Activated CD4-positive, CD25-positive, alpha-beta regulatory T cell treated with anti-CD3 and anti-CD28 coated beads, Interleukin-2, amount 50 U/mL, for 16 hours (primary cell): ENCODE measurements at regions not wholly inside any gene's neighbourhood (a gene's known extent, or its start where the extent isn't known, plus 50 kb on each side); places are given as distances from the start of the nearest gene placed in this dataset.
"Not testable (repeated sequence)": the region's sequence is repeated elsewhere in the genome, so short reads cannot be mapped to it uniquely, and the experiment has no call there.

Source experiments
- DNase-seq: peaks from one replicate; pipeline ENCODE4 v3.0.0-alpha.2; 2020; ENCODE audit warnings: low read depth, low spot score

- no peak for DNase-seq
These were observed 396.1 kb upstream of the ATP11B start for GRCh38 chr3:182397164-182397563.

DNA sequence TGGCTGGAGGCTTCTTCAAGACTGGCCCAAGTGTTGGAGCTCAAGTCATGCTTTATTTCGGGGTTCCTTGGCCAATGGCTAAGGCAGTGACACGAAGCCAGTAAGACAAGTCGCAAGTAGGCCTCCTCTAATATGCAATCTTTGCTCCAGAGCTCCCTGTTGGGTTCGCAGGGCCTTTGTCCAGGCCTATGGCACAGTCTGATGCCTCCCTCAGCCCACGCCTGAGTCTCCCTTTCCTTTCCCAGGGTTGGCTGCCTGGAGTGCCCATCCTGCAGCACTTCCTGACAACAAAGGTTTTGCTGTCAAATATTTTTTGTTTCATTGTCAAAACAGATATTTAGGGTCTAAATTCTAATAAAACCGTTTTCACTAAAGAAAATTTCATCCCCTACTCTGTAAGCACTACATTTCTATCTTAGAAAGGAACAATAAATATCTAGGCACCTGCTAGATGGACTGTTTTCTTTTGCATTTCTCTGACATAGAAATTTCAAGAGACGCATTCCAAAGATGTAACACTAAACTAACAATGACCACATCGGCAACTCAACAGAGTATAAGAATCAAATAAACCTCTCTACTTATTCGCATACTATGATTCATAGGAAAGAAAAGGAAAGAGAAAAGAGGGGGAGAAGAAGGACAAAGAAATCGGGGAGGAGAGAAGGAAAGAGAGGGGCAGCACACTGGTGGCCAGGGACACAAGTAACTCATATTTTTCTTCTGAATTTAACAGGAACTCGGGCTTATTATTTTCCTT is 393.1 kb upstream of the ATP11B start:
- no peak for DNase-seq

GRCh38 chr3:182400838-182401237 is 392.5 kb upstream of the ATP11B start:
- no peak for DNase-seq

- no peak for DNase-seq
These were observed 389.3 kb upstream of the ATP11B start for GRCh38 chr3:182404031-182404430.

DNA sequence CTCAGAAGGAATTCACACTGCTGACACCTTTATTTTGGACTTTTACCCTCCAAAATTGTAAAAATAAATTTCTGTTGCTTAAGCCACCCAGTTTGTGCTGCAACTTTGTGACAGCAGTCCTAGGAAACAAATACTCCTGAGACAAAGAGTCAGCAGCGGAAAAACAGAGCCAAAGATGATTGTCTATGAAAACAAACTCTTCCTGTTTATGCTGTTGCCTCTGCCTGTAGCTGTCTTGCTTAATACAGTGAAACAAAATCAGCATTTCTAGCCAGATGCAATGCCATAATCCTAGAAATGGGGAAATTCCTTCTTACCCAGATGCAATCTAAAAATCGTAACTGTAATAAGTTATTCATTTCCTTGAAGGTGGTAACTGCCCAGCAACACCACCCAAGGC is 387.5 kb upstream of the ATP11B start:
- DNase-seq, result no peak

DNA sequence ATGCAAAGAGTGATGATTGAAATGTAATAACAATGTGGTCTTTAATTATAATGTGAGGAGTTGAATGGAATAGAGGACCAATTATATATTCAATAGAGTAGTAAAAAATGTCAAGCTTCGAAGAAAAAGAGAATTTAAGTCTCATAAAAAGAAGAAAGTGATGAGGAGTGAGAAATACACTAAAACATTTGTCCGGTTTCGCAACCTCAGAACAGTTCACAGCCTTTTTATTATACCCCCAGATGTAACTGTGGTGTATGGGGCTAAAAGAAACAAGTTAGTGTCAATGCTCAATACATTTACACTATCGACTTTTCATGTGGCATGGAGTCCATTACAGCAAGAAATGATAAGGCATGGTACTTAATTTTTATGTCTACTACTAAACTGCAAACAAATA is 386.5 kb upstream of the ATP11B start:
- DNase-seq, result no peak

- no peak for DNase-seq
These were observed 383.3 kb upstream of the ATP11B start for GRCh38 chr3:182410051-182410450.

DNA sequence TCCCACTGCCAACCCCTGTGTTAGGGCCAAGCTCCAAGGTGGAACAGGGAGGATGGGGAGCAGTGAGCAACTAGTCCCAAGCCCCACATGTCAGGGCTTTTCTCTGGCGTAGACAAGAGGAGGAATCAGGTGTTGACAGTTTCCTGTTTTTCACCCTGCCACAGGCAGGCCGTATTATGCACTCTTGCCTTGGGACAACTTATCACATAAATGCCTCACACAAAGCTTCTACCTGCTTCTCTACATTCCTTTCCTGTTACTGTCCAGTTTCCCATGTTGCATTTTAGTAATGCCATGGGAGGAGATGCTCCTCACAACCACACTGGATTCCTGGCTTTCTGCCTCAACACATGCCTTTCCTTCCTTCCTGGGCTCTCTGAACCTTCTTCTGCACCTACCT is 381.2 kb upstream of the ATP11B start:
- DNase-seq, result no peak

- DNase-seq, result no peak
These were observed 380.2 kb upstream of the ATP11B start for GRCh38 chr3:182413061-182413460.

DNA sequence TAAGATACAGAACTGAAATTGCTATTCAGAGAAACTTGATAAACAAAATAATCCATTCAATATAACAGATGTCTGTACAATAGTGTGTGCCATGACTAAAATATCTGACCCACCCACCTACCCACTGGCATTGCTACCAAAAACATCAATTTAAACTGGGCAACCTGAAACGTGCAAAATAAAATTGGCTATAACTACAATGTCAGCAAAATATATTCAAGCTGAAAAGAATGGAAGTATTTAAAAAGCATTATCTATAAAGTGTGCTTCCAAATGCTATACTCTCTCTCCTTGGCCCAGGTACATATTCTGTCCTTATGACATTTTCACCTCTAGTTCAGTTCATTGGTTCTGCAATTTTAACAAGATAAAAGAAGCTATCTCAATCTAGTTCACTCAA is 379.6 kb upstream of the ATP11B start:
- no peak for DNase-seq

DNA sequence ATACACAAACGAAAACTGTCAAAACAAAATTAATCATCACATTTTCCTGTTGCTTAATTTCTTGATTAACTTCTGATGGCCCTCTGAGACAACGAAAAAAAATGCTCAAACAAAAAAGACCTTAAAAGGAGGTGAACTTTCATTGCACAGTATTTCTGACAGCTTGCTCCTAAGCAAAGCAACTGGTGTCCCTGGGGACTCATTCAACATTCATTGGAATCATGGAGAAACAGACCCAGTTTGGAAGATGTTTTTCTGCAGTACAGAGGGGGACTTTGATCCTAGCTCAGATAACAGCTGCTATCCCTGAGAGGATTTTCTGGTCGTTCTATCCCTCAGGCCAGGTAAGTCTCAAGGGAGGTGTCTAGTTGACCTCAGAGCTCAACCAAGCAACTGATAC is 378.7 kb upstream of the ATP11B start:
- DNase-seq, result no peak

GRCh38 chr3:182420741-182421140 is 372.6 kb upstream of the ATP11B start:
- no peak for DNase-seq

DNA sequence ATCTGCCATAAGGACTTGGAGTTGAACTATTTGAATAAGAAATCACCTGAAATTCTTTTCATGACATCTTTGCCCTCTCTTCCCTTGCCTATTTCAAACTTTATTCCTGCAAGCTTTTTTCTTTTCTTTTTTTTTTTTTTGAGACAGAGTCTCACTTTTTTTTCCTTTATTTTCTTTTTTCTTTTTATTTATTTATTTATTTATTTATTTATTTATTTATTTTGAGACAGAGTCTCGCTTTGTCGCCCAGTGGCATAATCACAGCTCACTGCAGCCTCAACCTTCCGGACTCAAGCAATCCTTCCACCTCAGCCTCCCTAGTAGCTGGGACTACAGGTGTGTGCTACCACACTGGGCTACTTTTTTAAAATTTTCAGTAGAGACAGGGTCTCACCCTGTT is 369.3 kb upstream of the ATP11B start:
- DNase-seq, result no peak

DNA sequence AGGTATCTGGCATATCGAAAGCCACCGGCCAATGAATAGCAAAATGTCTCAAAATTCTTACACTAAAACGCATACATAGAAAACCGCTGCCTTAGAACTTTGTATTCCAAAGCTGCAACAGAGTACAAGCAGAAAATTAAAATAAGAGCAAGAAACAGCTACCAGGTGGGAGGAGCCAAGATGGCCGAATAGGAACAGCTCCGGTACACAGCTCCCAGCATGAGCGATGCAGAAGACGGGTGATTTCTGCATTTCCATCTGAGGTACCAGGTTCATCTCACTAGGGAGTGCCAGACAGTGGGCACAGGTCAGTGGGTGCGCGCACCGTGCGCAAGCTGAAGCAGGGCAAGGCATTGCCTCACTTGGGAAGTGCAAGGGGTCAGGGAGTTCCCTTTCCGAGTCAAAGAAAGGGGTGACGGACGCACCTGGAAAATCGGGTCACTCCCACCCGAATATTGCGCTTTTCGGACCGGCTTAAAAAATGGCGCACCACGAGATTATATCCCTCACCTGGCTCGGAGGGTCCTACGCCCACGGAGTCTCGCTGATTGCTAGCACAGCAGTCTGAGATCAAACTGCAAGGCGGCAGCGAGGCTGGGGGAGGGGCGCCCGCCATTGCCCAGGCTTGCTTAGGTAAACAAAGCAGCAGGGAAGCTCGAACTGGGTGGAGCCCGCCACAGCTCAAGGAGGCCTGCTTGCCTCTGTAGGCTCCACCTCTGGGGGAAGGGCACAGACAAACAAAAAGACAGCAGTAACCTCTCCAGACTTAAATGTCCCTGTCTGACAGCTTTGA is 367.2 kb upstream of the ATP11B start:
- DNase-seq, result not testable (repeated sequence)

GRCh38 chr3:182431972-182432371 is 361.3 kb upstream of the ATP11B start:
- DNase-seq, result not testable (repeated sequence)

DNA sequence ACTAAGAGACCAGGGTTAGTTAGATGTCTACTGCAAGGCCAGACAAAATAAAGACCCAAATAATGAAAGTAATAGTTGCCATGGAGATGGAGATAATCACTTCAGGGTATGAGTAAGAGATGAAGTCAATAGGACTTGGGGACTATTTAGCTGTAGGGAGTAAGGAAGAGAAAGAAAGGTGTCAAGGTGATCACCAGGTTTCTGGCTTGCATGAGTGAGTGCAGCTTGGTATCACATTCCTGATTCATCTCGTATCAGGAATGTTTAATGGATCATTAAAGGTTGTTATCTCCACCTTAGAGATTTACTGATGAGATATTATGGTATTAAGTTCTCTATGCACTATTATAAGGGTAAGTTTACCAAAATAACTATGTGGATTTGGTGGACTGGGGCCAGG is 357.4 kb upstream of the ATP11B start:
- no peak for DNase-seq

GRCh38 chr3:182436547-182436946 is 356.8 kb upstream of the ATP11B start:
- DNase-seq, result no peak

DNA sequence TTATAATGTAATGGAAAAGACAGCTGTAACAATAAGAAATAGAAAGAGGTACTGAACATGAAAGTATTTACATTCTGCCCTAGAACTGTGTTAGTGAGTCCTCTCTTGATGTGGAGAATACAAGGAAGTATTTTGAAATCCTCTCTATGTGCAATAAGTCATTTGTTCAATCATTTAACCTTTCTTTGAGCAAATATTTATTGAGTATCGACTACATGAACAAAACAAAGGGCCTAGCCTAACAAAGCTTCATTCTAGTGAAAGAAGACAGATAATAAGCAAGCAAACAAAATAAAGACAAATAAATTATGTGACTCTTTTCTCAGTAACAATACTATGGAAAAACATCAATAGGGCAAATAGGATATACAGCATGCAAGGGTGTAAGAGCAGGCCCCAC is 354.9 kb upstream of the ATP11B start:
- DNase-seq, result no peak

DNA sequence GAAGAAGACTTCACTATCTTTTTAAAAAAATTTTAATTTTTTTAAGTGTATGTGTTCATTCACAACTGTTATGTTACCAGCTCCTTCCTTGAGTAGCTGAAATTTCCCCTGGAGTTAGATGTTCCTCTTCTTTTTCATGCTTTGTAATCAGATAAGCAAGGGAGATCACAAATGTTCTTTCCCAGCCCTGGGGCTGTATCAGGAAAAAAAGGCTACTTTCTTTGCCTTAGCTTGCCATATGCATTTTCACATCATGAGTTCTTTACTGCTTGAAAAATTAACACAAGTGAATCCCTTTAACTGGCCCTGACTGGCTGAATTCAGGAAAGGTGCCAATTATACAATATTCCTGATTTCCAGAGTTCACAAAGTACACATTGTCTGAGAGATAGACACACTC is 353.2 kb upstream of the ATP11B start:
- no peak for DNase-seq

DNA sequence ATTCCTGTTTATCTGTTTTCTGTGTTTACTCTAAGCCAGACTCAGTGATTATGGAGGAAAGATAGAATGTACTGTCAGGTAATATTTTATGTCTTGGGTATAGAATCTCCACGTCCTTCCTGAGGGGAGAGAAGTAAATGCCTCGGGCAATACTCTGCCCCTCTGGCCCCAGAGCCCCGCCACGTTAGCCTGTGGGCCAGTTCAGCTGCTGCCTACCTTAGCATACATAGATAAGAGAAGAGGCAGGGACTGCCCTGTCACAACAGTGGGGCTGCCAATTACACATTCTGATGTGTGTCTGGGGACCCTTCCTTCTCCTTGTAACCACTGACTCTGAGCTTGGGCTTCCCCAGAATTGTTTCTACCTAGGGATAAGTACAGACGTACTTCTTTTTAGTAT is 347.7 kb upstream of the ATP11B start:
- no peak for DNase-seq

- no peak for DNase-seq
These were observed 342.1 kb upstream of the ATP11B start for GRCh38 chr3:182450942-182451787.

- DNase-seq, result no peak
These were observed 341.4 kb upstream of the ATP11B start for GRCh38 chr3:182451871-182452270.
